ENCODE measurements at regions not wholly inside any gene's neighbourhood (a gene's known extent, or its start where the extent isn't known, plus 50 kb on each side); places are given as distances from the start of the nearest gene placed in this dataset.

- ChIA-PET CTCF (no interaction called here), POLR2A (no interaction called here)
These were observed 65.0 kb downstream of the NOL4 start for GRCh38 chr18:34159691-34160185.

- POLR2A ChIA-PET = no interaction called here
These were observed 65.6 kb downstream of the NOL4 start for GRCh38 chr18:34158881-34159690.

GRCh38 chr18:34153711-34154110, 71.0 kb downstream of the NOL4 start:
- ChIA-PET POLR2A (no interaction called here), CTCF (no interaction called here)

More at GRCh38 chr18:34158881-34159690, 65.6 kb downstream of the NOL4 start:
- CTCF ChIA-PET = no interaction called here

- POLR2A ChIA-PET = no interaction called here
- CTCF ChIA-PET = no interaction called here
These were observed 93.7 kb downstream of the NOL4 start for GRCh38 chr18:34131006-34131405.

- POLR2A ChIA-PET = no interaction called here
- CTCF ChIA-PET = no interaction called here
These were observed 96.3 kb downstream of the NOL4 start for GRCh38 chr18:34128436-34128835.

- ChIA-PET POLR2A (no interaction called here), CTCF (no interaction called here)
These were observed 98.6 kb downstream of the NOL4 start for GRCh38 chr18:34126121-34126520.

- POLR2A ChIA-PET = no interaction called here
- CTCF ChIA-PET = no interaction called here
These were observed 101.9 kb downstream of the NOL4 start for GRCh38 chr18:34122724-34123334.

- ChIA-PET CTCF (no interaction called here), POLR2A (no interaction called here)
These were observed 103.5 kb downstream of the NOL4 start for GRCh38 chr18:34121200-34121721.

GRCh38 chr18:34120294-34120693, 104.4 kb downstream of the NOL4 start:
- ChIA-PET CTCF (no interaction called here), POLR2A (no interaction called here)

GRCh38 chr18:34117319-34117718, 107.4 kb downstream of the NOL4 start:
- POLR2A ChIA-PET = no interaction called here
- CTCF ChIA-PET = no interaction called here

GRCh38 chr18:34115409-34116081, 109.2 kb downstream of the NOL4 start:
- ChIA-PET CTCF (no interaction called here), POLR2A (no interaction called here)

GRCh38 chr18:34114996-34115395, 109.7 kb downstream of the NOL4 start:
- ChIA-PET POLR2A (no interaction called here), CTCF (no interaction called here)

GRCh38 chr18:34108206-34108605, 116.5 kb downstream of the NOL4 start:
- POLR2A ChIA-PET = no interaction called here
- CTCF ChIA-PET = no interaction called here

- ChIA-PET POLR2A (no interaction called here), CTCF (no interaction called here)
These were observed 126.6 kb downstream of the NOL4 start for GRCh38 chr18:34098109-34098508.

- CTCF ChIA-PET = no interaction called here
These were observed 127.4 kb downstream of the NOL4 start for GRCh38 chr18:34097312-34097711.

GRCh38 chr18:34094148-34094547, 130.6 kb downstream of the NOL4 start:
- POLR2A ChIA-PET = no interaction called here

More at GRCh38 chr18:34097312-34097711, 127.4 kb downstream of the NOL4 start:
- POLR2A ChIA-PET = no interaction called here

GRCh38 chr18:34092796-34093195, 131.9 kb downstream of the NOL4 start:
- ChIA-PET POLR2A (no interaction called here), CTCF (no interaction called here)

More at GRCh38 chr18:34094148-34094547, 130.6 kb downstream of the NOL4 start:
- CTCF ChIA-PET = no interaction called here

GRCh38 chr18:34086370-34086769, 138.3 kb downstream of the NOL4 start:
- ChIA-PET CTCF (no interaction called here), POLR2A (no interaction called here)

GRCh38 chr18:34085140-34085739, 139.5 kb downstream of the NOL4 start:
- ChIA-PET CTCF (no interaction called here), POLR2A (no interaction called here)

- CTCF ChIA-PET = no interaction called here
- POLR2A ChIA-PET = no interaction called here
These were observed 140.1 kb downstream of the NOL4 start for GRCh38 chr18:34084635-34085034.

Measured in activated CD8-positive, alpha-beta memory T cell treated with anti-CD3 and anti-CD28 coated beads for 36 hours (primary cell).